HEK293T (cell line): ENCODE measurements at regions not wholly inside any gene's neighbourhood (a gene's known extent, or its start where the extent isn't known, plus 50 kb on each side); places are given as distances from the start of the nearest gene placed in this dataset.

ENCODE experiments used
- ARNT ChIP-seq: fragments of 450-650 bp; IDR thresholded peaks from 2 replicates; pipeline ENCODE4 v1.6.1; 2017; ENCODE audit warnings: mild to moderate bottlenecking
- BHLHE40 ChIP-seq: fragments of 450-650 bp; IDR thresholded peaks from 2 replicates; pipeline ENCODE4 v1.6.1; 2016; ENCODE audit warnings: mild to moderate bottlenecking, moderate library complexity, borderline replicate concordance
- ELF4 ChIP-seq: fragments of 450-650 bp; IDR thresholded peaks from 2 replicates; pipeline ENCODE4 v1.6.1; 2017; ENCODE audit warnings: antibody characterized with exemption
- FOXA1 ChIP-seq: fragments of 450-650 bp; IDR thresholded peaks from 2 replicates; pipeline ENCODE4 v1.6.1; 2016; ENCODE audit warnings: mild to moderate bottlenecking
- FOXM1 ChIP-seq: fragments of 450-650 bp; IDR thresholded peaks from 2 replicates; pipeline ENCODE4 v1.6.1; 2017; ENCODE audit warnings: mild to moderate bottlenecking, borderline replicate concordance
- L3MBTL2 ChIP-seq: fragments of 450-650 bp; conservative IDR thresholded peaks from 2 replicates; pipeline ENCODE4 v1.6.1; 2016; ENCODE audit warnings: mild to moderate bottlenecking
- SP1 ChIP-seq: fragments of 450-650 bp; IDR thresholded peaks from 2 replicates; pipeline ENCODE4 v1.6.1; 2017
- SUZ12 ChIP-seq: fragments of 450-650 bp; IDR thresholded peaks from 2 replicates; pipeline ENCODE4 v1.6.1; 2016; ENCODE audit warnings: mild to moderate bottlenecking
- TF ChIP-seq, protein P1 (sequence below): fragments of 450-650 bp; IDR thresholded peaks from 2 replicates; pipeline ENCODE4 v1.6.1; 2016

DNA sequence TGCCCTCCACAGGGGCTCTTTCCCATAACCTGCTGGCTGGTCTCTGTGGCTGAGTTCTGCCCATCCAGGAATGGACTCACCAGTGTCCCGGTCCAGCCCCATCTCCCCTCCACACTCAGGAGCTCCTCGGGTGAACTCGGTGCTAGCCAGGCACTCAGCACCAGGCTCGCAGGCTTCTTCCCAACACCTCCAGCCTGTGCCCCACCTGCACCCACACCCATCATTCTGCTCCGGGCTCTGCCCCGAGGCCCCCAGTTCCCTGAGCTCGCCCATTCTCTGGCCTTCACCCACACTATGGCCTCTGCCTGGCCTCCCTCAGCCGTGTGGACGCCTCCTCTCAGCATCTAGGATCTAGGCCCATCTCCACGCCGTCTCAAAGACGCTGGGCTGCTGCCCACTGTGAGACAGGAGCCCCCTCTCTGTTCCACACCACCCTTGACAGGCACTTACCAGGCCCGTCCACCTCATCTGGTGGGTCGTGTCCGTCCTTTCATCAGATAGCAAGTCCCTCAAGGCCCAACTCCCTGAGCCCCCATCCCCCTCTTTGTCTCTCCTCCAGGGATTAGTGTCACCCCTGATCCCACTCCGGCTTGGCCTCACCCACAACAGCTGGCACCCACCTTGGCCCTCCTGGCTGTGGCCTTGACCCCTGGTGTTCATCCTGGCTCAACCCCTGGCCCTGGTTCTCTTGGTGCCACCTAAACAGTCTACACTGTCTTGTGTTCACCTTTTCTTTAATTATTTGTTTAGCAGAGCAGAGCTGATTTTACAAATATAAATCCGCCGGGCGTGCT is 76.0 kb upstream of the FAM20C start:
- TF ChIP-seq SUZ12 (no peak), SP1 (no peak), FOXA1 (no peak), ARNT (no peak), L3MBTL2 (no peak), FOXM1 (no peak), BHLHE40 (no peak), ELF4 (no peak)
- TF ChIP-seq, protein P1, sequence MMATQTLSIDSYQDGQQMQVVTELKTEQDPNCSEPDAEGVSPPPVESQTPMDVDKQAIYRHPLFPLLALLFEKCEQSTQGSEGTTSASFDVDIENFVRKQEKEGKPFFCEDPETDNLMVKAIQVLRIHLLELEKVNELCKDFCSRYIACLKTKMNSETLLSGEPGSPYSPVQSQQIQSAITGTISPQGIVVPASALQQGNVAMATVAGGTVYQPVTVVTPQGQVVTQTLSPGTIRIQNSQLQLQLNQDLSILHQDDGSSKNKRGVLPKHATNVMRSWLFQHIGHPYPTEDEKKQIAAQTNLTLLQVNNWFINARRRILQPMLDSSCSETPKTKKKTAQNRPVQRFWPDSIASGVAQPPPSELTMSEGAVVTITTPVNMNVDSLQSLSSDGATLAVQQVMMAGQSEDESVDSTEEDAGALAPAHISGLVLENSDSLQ: no peak
